Memory B cell (primary cell): ENCODE measurements at regions not wholly inside any gene's neighbourhood (a gene's known extent, or its start where the extent isn't known, plus 50 kb on each side); places are given as distances from the start of the nearest gene placed in this dataset.

Experiments
- ATAC-seq: fragments of 150-1000 bp; cut with Tn5 transposase; 2 replicates; pipeline ENCODE4 v1.10.0; 2021; ENCODE audit warnings: low read depth, mild to moderate bottlenecking, moderate library complexity
- DNase-seq, 2 donors: peaks; one replicate each; pipeline ENCODE4 v3.0.0; 2022; ENCODE audit warnings: low spot score in 2 of 2
- H3K27ac Mint-ChIP-seq: one replicate; pipeline ENCODE4 v1.8.0; 2022; ENCODE audit warnings: mild to moderate bottlenecking, moderate library complexity, mixed read lengths
- H3K27me3 Mint-ChIP-seq: one replicate; pipeline ENCODE4 v1.8.0; 2022; ENCODE audit warnings: mixed read lengths
- H3K36me3 Mint-ChIP-seq: one replicate; pipeline ENCODE4 v1.8.0; 2022; ENCODE audit warnings: mild to moderate bottlenecking, mixed read lengths
- H3K4me1 Mint-ChIP-seq: one replicate; pipeline ENCODE4 v1.8.0; 2022; ENCODE audit warnings: mixed read lengths
- H3K4me3 Mint-ChIP-seq: one replicate; pipeline ENCODE4 v1.8.0; 2022; ENCODE audit warnings: mild to moderate bottlenecking, moderate library complexity, mixed read lengths
- H3K9me3 Mint-ChIP-seq: one replicate; pipeline ENCODE4 v1.8.0; 2022; ENCODE audit warnings: mixed read lengths

- H3K36me3 Mint-ChIP-seq, result no peaks in the 10 kb centered on the region
- no peak for ATAC-seq
- no peak overlapping the region for H3K4me3 Mint-ChIP-seq
- no peaks in the 10 kb centered on the region for H3K9me3 Mint-ChIP-seq
- no peaks in the 10 kb centered on the region for H3K4me1 Mint-ChIP-seq
- peaks cover 9% of the 10 kb centered on the region for H3K27me3 Mint-ChIP-seq
- H3K27ac Mint-ChIP-seq, result no peak overlapping the region
- DNase-seq, result no peak
These were observed 135.8 kb upstream of the OSR1 start for GRCh38 chr2:19494241-19494640.

GRCh38 chr2:19491796-19492195 lies 133.4 kb upstream of the OSR1 start:
- Mint-ChIP-seq H3K36me3 (no peaks in the 10 kb centered on the region), H3K27ac (no peak overlapping the region), H3K4me1 (no peaks in the 10 kb centered on the region), H3K27me3 (peaks cover 11% of the 10 kb centered on the region), H3K9me3 (no peaks in the 10 kb centered on the region), H3K4me3 (no peak overlapping the region)
- no peak for ATAC-seq
- DNase-seq, result no peak

DNA sequence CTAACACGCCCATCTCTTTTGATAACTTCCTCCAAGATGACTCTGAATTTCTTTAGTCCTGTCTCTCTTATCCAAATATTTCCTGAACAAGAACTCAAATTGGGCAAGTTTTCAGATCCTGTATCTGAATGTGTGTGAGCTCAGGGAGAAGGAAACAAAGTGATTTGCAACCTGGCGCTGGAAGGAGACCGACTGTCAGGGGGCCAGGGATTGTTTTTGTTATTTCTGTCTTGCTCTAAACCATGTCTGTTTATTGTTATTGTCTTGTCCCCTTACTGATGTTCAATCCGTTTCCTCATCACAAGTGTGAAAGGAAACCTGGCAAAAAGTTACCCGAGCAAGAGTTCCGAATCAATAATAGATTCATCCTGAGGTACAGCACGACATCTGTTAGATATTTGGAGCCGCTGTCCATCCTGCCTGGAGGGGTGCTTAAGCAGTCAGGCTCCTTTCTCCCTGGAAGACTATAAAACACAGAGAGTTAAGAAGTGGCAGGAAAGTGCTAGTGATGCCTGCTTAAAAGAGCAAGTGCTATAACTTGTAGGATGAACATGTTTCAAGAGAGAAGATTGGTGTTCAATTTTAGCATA lies 132.5 kb upstream of the OSR1 start:
- ATAC-seq (no peak), DNase-seq (no peak)
- Mint-ChIP-seq H3K9me3 (no peaks in the 10 kb centered on the region), H3K36me3 (no peaks in the 10 kb centered on the region), H3K27ac (no peak overlapping the region), H3K27me3 (peaks cover 12% of the 10 kb centered on the region), H3K4me1 (no peaks in the 10 kb centered on the region), H3K4me3 (no peak overlapping the region)

DNA sequence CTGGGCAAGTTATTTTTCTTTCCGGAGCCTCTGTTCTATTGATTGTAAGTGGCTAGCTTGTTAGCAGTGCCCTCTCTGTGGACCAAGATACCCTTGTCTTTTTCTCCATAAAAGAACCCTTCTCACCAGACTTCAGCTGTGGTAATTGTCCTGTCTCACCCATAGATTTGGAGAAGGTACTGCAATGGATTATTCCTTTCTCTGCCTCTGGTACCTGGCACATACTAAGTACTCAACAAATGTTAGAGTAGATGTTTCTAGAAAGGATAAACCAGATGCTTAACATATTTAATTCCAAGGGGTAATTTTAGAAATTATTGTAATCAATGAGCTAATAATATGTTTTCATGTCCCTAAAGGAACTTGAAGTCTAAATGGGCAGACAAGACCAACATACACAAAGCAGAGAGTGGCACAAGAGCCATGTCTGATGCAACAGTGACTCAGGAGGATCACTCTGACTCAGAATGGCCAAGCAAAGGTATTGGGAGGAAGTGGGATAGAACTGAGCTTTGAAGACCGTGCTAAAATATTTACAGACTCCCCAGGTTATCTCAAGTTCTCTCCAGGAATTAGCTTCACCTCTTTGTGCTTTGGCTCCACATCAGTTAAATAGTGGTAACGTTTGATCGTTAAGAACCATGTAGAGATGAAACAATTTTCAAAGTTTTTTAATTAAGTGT lies 129.7 kb upstream of the OSR1 start:
- Mint-ChIP-seq H3K27me3 (peaks cover 12% of the 10 kb centered on the region), H3K4me1 (no peaks in the 10 kb centered on the region), H3K27ac (no peak overlapping the region), H3K36me3 (no peaks in the 10 kb centered on the region), H3K4me3 (no peak overlapping the region), H3K9me3 (no peaks in the 10 kb centered on the region)
- ATAC-seq, result no peak
- DNase-seq, result no peak

DNA sequence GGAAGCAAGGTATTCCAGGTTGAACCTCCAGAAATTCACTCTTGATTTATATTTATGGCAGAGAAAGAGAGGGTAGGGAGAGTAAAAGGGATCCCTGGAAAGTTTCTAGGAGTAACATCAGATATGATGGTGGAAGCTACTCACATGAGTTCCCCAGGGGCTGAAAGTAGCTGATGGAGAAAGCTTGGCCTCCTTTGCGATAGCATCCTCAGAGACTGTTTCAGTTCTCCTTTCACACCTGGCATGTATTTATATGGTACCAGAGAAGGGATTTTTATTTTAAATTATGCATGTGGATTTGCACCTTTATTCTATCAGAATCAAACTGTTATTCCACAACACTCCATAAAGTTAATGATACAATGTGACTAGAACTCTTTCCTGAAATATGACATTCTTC lies 126.3 kb upstream of the OSR1 start:
- no peak overlapping the region for H3K27ac Mint-ChIP-seq
- no peaks in the 10 kb centered on the region for H3K36me3 Mint-ChIP-seq
- no peaks in the 10 kb centered on the region for H3K9me3 Mint-ChIP-seq
- H3K4me3 Mint-ChIP-seq, result no peak overlapping the region
- no peaks in the 10 kb centered on the region for H3K4me1 Mint-ChIP-seq
- H3K27me3 Mint-ChIP-seq, result peaks cover 4% of the 10 kb centered on the region
- ATAC-seq (no peak), DNase-seq (no peak)

DNA sequence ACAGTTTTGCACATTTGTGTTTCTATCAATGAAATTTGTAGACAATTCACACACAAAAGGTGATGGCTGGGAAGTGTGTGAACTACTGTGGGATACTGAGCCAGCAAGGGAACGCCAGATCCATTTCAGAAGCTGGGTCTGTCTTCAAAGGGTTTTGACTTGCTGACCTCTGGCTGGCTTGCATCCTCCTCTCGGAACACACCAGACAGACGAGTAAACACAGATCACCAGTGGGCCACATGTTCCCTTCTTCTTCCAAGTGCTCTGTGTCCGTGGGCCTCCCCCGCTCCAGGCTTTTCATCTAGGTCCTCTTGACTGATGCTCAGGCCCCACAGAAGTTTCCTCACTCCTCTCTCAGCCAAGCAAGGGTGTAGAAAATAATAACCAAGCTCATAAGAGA lies 122.2 kb upstream of the OSR1 start:
- no peaks in the 10 kb centered on the region for H3K36me3 Mint-ChIP-seq
- H3K9me3 Mint-ChIP-seq, result no peaks in the 10 kb centered on the region
- ATAC-seq, result no peak

DNA sequence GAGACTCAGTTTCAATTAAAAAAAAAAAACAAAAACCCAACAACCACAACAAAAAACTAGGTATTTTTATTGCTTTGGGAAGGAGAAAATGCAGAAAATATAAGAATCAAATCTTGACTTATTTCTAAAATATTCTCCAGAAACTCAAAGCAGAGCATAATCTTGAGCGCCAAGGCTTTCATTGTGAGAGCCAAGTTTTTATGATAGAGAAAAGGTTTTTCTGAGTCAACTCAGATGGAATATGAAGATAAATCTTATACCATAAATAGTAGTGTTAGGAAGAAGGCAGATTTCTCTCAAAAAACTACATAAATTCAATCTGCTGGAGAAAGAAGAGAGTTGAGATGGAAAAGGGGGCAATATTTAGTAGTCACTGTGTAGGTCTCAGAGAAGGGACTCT lies 121.2 kb upstream of the OSR1 start:
- Mint-ChIP-seq H3K36me3 (no peaks in the 10 kb centered on the region), H3K4me1 (no peaks in the 10 kb centered on the region), H3K27ac (no peak overlapping the region), H3K9me3 (no peaks in the 10 kb centered on the region), H3K4me3 (no peak overlapping the region), H3K27me3 (peaks cover 3% of the 10 kb centered on the region)
- ATAC-seq (no peak), DNase-seq (no peak)

More for the DNA sequence above, 122.2 kb upstream of the OSR1 start:
- Mint-ChIP-seq H3K27ac (no peak overlapping the region), H3K27me3 (no peaks in the 10 kb centered on the region), H3K4me3 (no peak overlapping the region), H3K4me1 (no peaks in the 10 kb centered on the region)
- DNase-seq, result no peak

DNA sequence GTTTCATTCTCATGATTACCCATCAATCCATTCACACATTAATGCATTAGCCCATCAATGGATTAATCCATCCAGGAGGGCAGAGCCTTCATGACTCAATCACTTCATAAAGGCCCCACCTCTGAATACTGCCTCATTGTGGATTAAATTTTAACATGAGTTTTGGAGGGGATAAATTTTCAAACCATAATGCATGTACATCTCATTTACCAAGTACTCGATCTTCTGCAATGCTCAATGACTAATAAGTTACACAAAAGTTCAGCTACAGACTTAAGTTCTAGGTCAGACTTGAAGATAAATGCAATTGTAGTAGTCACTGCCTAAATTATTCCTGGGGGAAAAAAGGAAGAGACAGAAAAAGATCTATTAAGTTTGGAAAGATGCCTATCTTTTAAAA lies 120.0 kb upstream of the OSR1 start:
- no peak overlapping the region for H3K27ac Mint-ChIP-seq
- ATAC-seq (no peak), DNase-seq (no peak)
- no peaks in the 10 kb centered on the region for H3K36me3 Mint-ChIP-seq
- peaks cover 1% of the 10 kb centered on the region for H3K9me3 Mint-ChIP-seq
- H3K27me3 Mint-ChIP-seq, result peaks cover 10% of the 10 kb centered on the region
- no peak overlapping the region for H3K4me3 Mint-ChIP-seq
- H3K4me1 Mint-ChIP-seq, result peaks cover 3% of the 10 kb centered on the region

- no peak overlapping the region for H3K4me3 Mint-ChIP-seq
- no peak overlapping the region for H3K27ac Mint-ChIP-seq
- H3K9me3 Mint-ChIP-seq, result peaks cover 3% of the 10 kb centered on the region
- peaks cover 13% of the 10 kb centered on the region for H3K27me3 Mint-ChIP-seq
- H3K36me3 Mint-ChIP-seq, result no peaks in the 10 kb centered on the region
- ATAC-seq, result no peak
- H3K4me1 Mint-ChIP-seq, result peaks cover 3% of the 10 kb centered on the region
- DNase-seq, result no peak
These were observed 117.9 kb upstream of the OSR1 start for GRCh38 chr2:19476327-19476726.

DNA sequence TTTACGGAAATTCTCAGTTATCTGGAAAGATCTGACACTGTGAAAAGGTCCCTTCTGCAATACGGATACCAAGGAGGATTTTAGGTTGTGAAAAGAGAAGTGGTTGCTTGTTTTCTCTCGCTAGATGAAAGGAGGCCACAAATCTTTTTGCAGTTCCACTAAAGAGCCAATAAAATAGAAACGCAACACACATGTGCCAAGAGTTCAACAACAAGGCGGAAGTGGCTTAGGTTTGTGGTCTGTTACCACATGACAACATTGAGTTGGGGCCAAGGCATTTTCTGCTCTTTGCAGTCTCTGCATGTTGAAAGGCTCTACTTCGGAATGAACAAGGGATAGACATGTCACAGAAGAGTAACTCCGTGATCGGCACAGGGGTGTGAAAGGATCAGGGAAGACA lies 115.7 kb upstream of the OSR1 start:
- Mint-ChIP-seq H3K27me3 (peaks cover 16% of the 10 kb centered on the region), H3K4me1 (peaks cover 3% of the 10 kb centered on the region), H3K27ac (no peak overlapping the region), H3K36me3 (no peaks in the 10 kb centered on the region), H3K4me3 (no peak overlapping the region), H3K9me3 (peaks cover 3% of the 10 kb centered on the region)
- DNase-seq (no peak), ATAC-seq (no peak)

DNA sequence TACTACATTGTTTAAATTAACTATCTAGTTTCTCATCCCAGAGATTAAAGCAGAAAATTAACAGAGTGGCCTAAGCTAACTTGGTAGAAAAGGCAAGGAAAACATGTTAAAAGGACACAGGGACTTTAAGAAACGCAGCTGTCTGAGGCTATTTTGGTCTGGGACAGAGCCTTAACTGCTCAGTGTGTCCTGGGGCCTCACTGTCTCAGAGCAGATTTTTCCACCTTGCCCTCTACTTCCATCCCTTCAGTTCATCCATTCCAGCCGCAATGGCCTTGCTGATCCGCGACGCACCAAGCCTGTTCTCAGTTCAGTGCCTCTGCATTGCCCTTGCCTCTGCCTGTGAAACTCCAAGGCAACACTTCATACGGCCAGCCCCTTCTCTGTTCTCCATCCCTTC lies 114.9 kb upstream of the OSR1 start:
- Mint-ChIP-seq H3K4me1 (peaks cover 3% of the 10 kb centered on the region), H3K4me3 (no peak overlapping the region), H3K9me3 (peaks cover 3% of the 10 kb centered on the region), H3K27ac (no peak overlapping the region), H3K27me3 (peaks cover 16% of the 10 kb centered on the region), H3K36me3 (no peaks in the 10 kb centered on the region)
- DNase-seq (no peak), ATAC-seq (no peak)

DNA sequence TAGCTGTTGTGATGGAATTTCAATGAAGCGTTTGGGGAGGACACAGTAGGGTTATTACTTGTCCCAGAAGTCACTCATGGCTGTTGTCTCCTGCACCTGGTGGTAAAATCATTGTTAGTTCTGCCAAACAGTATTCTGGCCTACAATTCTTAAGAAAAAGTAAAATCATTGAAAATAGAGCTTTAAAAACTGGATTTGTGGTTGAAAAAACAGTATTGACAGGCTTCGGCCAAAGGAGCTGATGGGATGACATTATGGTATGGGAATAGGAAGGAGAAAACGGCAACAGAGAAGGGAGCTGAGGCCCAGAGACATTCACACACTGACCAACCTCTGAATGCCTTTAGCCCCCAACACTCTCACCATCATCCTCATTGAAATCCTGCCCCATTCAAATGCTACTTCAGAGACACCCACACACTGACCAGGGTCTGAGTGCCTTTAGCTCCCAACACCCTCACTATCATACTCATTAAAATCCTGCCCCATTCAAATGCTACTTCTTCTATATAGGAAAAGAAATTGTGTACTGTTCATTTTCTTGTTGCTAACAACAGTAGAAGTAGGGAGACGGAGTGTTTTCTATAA lies 114.1 kb upstream of the OSR1 start:
- Mint-ChIP-seq H3K9me3 (peaks cover 3% of the 10 kb centered on the region), H3K4me3 (no peak overlapping the region), H3K36me3 (no peaks in the 10 kb centered on the region), H3K4me1 (peaks cover 3% of the 10 kb centered on the region), H3K27me3 (peaks cover 16% of the 10 kb centered on the region), H3K27ac (no peak overlapping the region)
- ATAC-seq (no peak), DNase-seq (no peak)

DNA sequence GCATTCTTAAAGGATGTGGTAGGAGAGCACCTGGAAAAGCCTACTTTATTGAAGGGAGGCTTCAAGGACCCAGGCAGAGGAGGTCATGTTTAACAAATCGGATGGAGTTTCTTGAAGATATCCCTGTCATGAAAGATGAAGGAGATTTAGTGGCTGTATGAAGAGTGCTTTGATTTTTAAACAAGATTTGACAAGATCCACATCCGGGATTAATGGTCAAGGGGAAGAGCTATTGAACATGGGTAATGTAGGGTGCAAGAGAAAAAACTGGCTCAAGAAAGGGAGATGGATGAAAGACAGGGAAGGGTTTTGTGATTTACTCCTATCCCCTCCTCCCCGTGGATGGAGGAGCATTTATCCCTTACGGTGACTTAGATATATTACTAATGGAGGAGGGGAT lies 113.1 kb upstream of the OSR1 start:
- Mint-ChIP-seq H3K4me1 (peaks cover 3% of the 10 kb centered on the region), H3K27me3 (peaks cover 16% of the 10 kb centered on the region), H3K4me3 (no peak overlapping the region), H3K36me3 (no peaks in the 10 kb centered on the region), H3K27ac (no peak overlapping the region), H3K9me3 (peaks cover 3% of the 10 kb centered on the region)
- DNase-seq (no peak), ATAC-seq (no peak)

DNA sequence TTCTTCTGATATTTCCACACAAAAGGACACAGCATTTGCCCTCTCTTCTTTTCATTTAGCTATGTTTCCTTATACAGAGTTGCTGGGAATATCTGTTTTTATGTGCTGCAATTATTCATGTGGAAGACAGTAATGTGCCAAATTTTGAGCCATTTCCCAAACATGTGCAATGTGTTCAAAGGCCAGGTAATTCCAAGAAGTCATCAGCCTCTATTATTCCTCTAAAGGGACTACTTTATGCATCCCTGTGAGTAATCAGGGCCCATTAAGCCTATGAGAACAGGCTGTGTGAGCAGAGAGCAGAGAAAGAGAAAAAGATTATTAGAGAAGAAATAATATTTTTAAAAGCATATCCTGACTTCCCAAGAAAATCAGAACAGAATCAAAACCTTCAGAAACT lies 107.6 kb upstream of the OSR1 start:
- Mint-ChIP-seq H3K27me3 (peaks cover 4% of the 10 kb centered on the region), H3K4me3 (no peak overlapping the region), H3K27ac (no peak overlapping the region), H3K4me1 (no peaks in the 10 kb centered on the region), H3K36me3 (no peaks in the 10 kb centered on the region), H3K9me3 (peaks cover 2% of the 10 kb centered on the region)
- ATAC-seq, result no peak
- no peak for DNase-seq

DNA sequence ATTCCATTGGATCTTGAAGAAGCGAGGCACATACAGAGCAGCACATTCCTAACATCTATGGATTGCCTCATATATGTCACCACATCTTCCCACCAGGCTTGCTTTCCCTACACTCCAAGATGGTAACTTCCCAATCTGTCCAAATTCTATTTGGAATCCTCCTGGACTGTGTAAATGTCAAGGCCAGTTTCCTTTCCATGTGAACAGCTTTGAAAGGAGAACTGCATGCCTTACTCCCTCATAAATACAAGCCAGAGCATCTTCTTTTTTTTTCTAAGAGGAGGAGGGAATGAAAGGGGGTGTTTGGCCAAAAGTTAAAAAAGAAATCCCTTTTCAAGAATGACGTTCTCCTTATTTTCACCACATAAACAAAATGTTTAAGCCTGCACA lies 103.8 kb upstream of the OSR1 start:
- H3K27me3 Mint-ChIP-seq, result peaks cover 6% of the 10 kb centered on the region
- H3K36me3 Mint-ChIP-seq, result no peaks in the 10 kb centered on the region
- no peak overlapping the region for H3K4me3 Mint-ChIP-seq
- H3K4me1 Mint-ChIP-seq, result no peaks in the 10 kb centered on the region
- H3K27ac Mint-ChIP-seq, result no peak overlapping the region
- ATAC-seq, result no peak
- no peak for DNase-seq
- peaks cover 2% of the 10 kb centered on the region for H3K9me3 Mint-ChIP-seq
